Gastrocnemius medialis (tissue), 4 donors: ENCODE measurements at regions not wholly inside any gene's neighbourhood (a gene's known extent, or its start where the extent isn't known, plus 50 kb on each side); places are given as distances from the start of the nearest gene placed in this dataset.

Experiments used
- CTCF ChIP-seq, 5 experiments: fragments of 450-650 bp in 3 of 5; fragments of 200-600 bp in 2 of 5; sonication (generic) in 2 of 5; IDR thresholded peaks in 4 of 5; conservative IDR thresholded peaks in 1 of 5; 1 replicate in 4 of 5; 2 replicates in 1 of 5; pipeline ENCODE4 v1.5.1; 2016 to 2019; ENCODE audit warnings: antibody characterized with exemption in 5 of 5, mild to moderate bottlenecking in 3 of 5, moderate library complexity in 3 of 5
- POLR2A ChIP-seq, 2 donors: fragments of 450-650 bp; IDR thresholded peaks; one replicate each; pipeline ENCODE4 v1.6.1; 2017; ENCODE audit warnings: antibody characterized with exemption in 2 of 2, mild to moderate bottlenecking in 2 of 2, moderate library complexity in 2 of 2

GRCh38 chr6:54026652-54027400, 84.4 kb upstream of the MLIP start:
- TF ChIP-seq CTCF (IDR thresholded peaks at IDR 0.05 in 4 of 5, conservative IDR thresholded peaks at IDR 0.05 in 1 of 5) (no peak), POLR2A (IDR thresholded peaks at IDR 0.05) (no peak)
